ENCODE measurements at regions not wholly inside any gene's neighbourhood (a gene's known extent, or its start where the extent isn't known, plus 50 kb on each side); places are given as distances from the start of the nearest gene placed in this dataset.

DNA sequence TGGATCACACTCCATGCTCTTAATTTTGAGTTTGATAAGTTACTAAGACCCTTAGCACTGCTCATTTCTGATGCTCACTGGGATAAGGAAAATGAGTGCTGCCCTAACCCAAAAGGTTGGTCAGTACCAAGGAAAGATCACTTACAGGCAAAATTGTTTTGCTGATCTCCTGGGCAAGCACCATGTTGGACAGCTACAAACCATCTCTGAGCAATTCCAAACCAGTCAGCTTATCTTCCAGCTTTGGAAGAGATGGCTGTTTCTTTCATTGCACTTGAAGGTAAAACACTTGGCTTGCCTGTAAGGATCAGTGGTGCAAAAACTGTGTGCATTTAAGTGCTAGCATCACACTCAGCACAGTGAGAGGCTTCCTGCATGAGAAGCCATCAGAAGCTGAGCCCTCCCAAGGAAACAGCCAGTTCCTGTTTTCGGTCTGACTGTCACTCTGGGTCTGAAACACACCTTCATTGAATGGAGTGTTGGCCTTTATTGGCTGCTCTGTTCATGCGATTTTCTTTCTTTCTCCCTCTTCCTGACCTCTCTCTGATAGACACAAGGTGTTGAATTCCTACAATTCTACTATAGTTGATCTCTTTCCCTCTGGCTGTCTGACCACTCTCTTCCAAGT, 126.4 kb upstream of the GHITM start:
- TF ChIP-seq, protein P1, sequence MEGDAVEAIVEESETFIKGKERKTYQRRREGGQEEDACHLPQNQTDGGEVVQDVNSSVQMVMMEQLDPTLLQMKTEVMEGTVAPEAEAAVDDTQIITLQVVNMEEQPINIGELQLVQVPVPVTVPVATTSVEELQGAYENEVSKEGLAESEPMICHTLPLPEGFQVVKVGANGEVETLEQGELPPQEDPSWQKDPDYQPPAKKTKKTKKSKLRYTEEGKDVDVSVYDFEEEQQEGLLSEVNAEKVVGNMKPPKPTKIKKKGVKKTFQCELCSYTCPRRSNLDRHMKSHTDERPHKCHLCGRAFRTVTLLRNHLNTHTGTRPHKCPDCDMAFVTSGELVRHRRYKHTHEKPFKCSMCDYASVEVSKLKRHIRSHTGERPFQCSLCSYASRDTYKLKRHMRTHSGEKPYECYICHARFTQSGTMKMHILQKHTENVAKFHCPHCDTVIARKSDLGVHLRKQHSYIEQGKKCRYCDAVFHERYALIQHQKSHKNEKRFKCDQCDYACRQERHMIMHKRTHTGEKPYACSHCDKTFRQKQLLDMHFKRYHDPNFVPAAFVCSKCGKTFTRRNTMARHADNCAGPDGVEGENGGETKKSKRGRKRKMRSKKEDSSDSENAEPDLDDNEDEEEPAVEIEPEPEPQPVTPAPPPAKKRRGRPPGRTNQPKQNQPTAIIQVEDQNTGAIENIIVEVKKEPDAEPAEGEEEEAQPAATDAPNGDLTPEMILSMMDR (IDR thresholded peaks at IDR 0.05; ENCODE audit: insufficient read depth, low read depth, low read length): no peak
- no peak for TF ChIP-seq EZH2 (IDR thresholded peaks at IDR 0.05; ENCODE audit: insufficient read depth, low read length)
